NK-92 treated with Interleukin-12 subunit alpha and Interleukin-12 subunit beta, amount 100 ng/mL, for 24 hours (cell line): ENCODE measurements at regions not wholly inside any gene's neighbourhood (a gene's known extent, or its start where the extent isn't known, plus 50 kb on each side); places are given as distances from the start of the nearest gene placed in this dataset.

Experiments used
- DNase-seq: peaks from one replicate; lab custom pipeline; 2025; lab: John Stamatoyannopoulos, UW

- DNase-seq = no peak
These were observed 944.9 kb upstream of the MIR17HG start for GRCh38 chr13:90402613-90403012.

GRCh38 chr13:90403330-90404082 lies 944.0 kb upstream of the MIR17HG start:
- DNase-seq = no peak

- DNase-seq = no peak
These were observed 942.2 kb upstream of the MIR17HG start for GRCh38 chr13:90405301-90405700.

GRCh38 chr13:90412980-90413379 lies 934.5 kb upstream of the MIR17HG start:
- DNase-seq = no peak

- DNase-seq = no peak
These were observed 933.9 kb upstream of the MIR17HG start for GRCh38 chr13:90413548-90413947.

DNA sequence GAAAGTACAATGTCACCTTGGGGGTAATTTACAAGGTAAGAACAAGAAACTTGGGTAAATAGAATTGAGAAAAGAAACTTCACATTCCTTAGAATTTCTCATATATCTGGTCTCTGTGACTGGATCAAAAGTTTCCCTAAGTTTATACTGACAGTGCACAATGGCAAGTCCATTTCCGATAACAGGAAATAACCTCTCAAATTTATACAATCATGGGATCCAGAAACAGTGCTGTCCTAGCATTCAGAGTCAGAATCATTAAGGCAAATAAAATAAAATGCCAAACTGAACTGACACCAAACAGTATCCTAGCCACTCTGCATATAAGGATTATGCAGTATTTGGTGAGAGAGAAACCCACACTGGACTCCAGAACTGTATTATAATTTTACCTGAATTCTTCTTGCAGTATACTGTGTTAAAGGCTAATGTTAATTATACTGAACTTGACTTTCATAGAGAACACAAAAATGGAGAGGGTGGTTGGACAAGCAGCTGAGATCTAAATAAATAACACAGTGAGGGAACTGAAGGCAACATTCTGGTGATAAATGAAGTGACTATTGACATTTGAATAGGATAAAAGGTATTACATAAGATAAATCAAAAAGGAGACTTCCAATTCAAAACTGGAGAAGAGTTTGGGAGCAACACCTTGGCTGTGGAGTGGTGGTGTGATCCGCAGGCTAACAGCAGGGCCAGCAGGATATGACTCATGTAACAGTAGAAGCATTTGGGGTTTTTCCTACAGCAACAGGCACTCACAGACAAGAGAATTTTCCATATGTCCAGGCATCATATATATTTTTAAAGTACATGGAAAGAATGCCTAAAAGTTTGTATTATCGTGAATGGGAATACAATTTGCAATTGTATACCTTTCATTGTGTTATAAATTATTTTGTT lies 932.5 kb upstream of the MIR17HG start:
- no peak for DNase-seq

GRCh38 chr13:90415902-90416301 lies 931.6 kb upstream of the MIR17HG start:
- DNase-seq = no peak

- no peak for DNase-seq
These were observed 931.0 kb upstream of the MIR17HG start for GRCh38 chr13:90416519-90416918.

GRCh38 chr13:90416938-90417337 lies 930.5 kb upstream of the MIR17HG start:
- DNase-seq = no peak

GRCh38 chr13:90420683-90421082 lies 926.8 kb upstream of the MIR17HG start:
- no peak for DNase-seq

DNA sequence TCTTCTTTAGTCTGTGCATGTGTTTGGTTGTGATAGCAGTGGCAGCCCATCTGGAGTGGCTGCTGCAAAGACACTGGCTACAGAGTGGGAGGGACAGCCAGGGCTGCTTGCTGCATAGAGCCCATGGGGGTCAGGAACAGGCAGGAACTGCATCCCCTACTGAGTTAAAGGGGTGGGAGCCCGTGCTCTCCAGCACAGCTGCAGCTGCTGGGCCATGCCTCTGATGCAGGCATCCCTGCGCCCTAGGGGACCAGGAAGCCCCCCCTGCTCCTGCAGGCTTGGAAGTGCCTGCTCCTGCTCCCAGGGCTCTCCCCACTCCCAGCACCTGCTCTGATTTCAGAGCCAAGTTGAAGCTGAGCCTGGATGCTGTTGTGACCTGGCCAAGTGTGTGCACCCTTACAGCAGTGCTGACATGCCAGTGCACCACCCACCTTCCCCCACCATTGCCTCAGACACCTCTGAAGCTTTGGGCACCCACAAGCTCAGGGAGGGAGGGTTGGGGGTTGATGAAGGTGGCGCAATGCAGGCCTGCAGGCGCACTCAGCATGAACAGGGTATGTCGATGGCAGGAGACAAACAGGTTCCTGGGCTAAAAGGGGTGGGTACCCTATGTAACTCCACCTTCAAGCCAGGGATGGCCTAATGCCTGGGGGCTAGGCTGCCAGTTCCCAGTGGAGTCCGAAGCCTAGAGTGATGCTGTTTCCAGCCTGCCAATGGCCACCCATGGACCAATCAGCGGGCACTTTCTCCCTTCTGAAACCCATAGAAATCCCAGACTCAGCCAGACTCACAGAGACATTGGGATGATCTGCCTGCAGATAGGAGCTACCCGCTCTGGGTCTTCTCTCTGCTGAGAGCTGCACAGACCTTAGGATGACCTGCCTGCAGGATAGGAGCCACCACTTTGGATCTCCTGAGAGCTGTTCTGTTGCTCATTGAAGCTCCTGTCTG lies 919.9 kb upstream of the MIR17HG start:
- no peak for DNase-seq

DNA sequence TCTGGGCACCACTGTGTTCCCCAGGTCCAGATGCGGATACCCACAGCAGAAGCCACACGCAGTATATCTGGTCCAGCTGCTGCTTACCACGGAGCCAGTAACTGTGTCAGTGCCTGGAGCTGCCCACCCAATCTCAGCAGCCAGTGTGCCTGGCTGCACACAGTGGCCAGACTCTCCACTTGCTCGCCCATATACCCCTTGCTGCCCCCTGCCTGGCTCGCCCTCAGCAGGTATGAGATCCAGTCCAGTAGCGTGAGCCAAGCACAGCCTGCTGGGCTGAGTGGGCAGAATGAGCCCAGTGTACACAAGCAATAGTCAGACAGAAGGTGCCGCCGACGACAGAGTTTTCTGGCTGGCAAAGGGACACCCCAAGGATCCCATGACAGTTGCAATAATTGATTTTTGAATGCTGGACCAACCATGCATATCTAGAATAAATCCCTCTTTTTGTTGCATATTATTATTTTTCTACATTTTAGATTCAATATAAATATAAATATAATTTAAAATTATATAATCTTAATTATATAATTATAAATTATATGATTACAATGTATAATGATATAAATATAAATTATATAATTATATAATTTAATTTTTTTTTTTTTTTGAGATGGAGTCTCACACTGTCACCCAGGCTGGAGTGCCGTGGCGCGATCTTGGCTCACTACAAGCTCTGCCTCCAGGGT lies 918.8 kb upstream of the MIR17HG start:
- DNase-seq = no peak

DNA sequence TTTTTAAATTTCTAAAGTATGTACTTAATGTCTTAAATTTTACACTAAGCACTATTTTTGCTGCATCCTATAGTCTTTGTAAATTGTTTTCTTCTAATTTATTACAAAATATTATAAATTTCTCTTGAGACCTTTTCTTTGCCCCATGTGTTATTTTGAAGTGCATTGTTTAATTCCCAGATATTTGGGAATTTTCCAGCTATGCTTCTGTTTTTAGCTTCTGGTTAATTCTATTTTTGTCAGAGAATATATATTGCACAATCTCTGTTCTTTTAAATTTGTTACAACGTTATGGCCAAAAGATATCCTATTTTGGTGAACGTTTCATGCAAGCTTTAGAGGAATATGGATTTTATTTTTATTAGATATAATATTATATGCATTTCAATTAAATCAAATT lies 917.4 kb upstream of the MIR17HG start:
- DNase-seq = no peak

GRCh38 chr13:90436697-90437096 lies 910.8 kb upstream of the MIR17HG start:
- DNase-seq = no peak

DNA sequence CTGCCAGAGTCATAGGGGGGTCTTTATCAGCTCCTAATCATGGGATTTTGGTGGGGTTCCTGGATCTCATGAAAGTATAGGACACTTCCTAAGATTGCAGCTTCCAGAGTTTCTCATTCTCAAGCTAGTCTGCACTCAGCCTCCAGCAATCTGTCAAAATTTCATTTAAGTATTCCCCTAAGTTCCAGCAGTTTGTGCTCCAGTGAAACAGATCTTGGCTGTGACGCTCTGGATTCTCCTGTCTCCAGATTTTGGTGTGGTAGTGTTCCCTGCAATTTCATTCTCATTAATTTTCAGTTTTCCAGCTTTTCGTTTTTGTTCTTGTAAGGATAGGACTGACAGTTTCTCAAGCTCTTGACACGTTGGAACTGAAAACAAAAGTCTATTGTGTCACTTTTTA lies 908.9 kb upstream of the MIR17HG start:
- DNase-seq = no peak

- no peak for DNase-seq
These were observed 904.2 kb upstream of the MIR17HG start for GRCh38 chr13:90443268-90443667.

DNA sequence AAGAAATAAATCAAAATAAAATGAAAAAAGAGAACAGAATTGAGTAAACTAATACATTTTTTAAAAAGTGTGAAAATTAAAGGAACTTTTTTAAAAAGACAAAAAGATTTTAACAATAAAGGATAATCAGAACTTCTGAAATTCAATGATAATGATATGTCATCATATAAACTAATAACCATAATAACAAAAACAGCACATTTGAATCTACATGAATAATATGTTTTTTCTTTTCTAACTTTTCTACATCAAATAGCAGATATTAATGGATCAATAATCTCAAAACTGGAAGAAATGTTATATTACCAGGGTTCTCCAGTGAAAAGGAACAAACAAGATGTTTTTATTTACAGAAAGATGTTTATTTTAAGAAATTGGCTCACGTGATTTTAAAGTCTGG lies 903.3 kb upstream of the MIR17HG start:
- DNase-seq = no peak

DNA sequence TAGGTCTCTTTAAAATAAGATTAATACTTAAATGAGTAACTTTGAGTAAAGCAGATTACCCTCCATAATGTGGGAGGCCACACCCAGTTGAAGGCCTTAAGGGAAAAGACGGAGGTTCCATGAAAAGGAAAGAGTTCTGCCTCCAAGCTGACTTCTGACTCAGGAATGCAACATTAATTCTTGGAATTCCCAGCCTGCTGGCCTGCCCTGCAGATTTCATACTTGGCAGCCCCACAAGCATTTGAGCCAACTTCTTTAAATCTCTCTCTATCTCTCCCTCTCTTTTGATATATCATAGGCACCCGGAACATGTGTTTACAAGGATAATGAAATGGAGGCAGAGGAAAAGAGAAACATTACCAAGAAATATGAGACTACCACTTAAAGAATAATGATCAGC lies 902.3 kb upstream of the MIR17HG start:
- no peak for DNase-seq

GRCh38 chr13:90447034-90447733 lies 900.3 kb upstream of the MIR17HG start:
- no peak for DNase-seq

DNA sequence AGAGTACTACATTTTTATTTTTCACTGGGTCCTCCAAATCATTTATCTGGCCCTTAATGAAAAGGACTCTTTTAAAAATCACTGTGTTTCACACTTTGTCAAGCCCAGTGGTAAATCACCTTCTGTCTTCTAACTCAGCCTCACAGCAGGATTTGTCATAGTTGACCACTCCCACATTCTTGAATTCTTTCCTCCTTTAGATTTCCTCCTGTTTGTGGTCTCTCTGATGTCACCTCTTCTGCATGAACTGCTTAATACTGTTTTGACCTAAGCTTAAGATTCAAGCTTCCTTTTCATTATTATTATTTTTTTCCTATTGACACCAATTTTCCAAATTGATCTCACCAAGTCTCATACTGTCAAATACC lies 899.8 kb upstream of the MIR17HG start:
- DNase-seq = no peak

DNA sequence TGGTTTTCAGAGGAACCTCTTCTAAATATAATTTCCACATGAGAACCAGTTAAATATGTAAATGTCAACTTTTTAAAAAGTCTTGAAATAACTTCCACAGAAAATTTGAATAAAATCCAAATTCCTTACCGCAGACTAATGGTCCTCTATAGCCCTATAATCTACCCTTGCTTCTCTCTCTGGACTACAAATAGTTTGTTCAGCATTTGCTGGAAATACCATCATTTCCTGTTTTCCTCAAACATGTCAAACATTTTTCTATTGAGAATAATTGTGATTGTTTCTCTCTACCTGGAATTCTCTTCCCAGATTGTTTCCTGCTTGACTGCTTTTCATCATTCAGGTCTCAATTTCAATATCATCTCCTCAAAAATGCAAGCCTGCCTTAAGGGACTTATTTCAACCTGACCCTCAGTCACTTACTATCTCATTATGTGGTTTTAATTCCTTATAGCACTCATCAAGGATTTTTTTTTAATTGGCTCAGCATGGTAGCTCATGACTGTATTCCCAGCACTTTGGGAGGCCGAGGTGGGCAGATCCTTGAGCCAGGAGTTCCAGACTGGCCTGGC lies 898.9 kb upstream of the MIR17HG start:
- no peak for DNase-seq
